ENCODE measurements at regions not wholly inside any gene's neighbourhood (a gene's known extent, or its start where the extent isn't known, plus 50 kb on each side); places are given as distances from the start of the nearest gene placed in this dataset.

GRCh38 chr11:64449381-64450167, 90.6 kb downstream of the RPS6KA4 start:
- intact Hi-C loops (cut with micrococcal nuclease) = loop anchor here (5.0 kb wide), 2 partner anchors 37 to 87 kb away; no protein-coding TSS in a partner anchor
- no peaks in the 10 kb centered on the region for H3K36me3 Mint-ChIP-seq (ENCODE audit: low read depth)
- H3K27me3 Mint-ChIP-seq = no peaks in the 10 kb centered on the region

GRCh38 chr11:64450168-64450560, 91.2 kb downstream of the RPS6KA4 start:
- no peaks in the 10 kb centered on the region for H3K27me3 Mint-ChIP-seq
- no peak overlapping the region for H3K4me3 Mint-ChIP-seq
- H3K36me3 Mint-ChIP-seq (ENCODE audit: low read depth) = no peaks in the 10 kb centered on the region
- H3K27ac Mint-ChIP-seq = peak overlapping the region; percentile 93
- peaks cover 48% of the 10 kb centered on the region for H3K4me1 Mint-ChIP-seq (ENCODE audit: low read depth)
- intact Hi-C loops (cut with micrococcal nuclease) = no loop called here
- H3K9me3 Mint-ChIP-seq = no peaks in the 10 kb centered on the region

More at GRCh38 chr11:64449381-64450167, 90.6 kb downstream of the RPS6KA4 start:
- peak overlapping the region; percentile 77 for H3K4me3 Mint-ChIP-seq
- peaks cover 53% of the 10 kb centered on the region for H3K4me1 Mint-ChIP-seq (ENCODE audit: low read depth)
- H3K27ac Mint-ChIP-seq = peak overlapping the region; percentile 93
- no peaks in the 10 kb centered on the region for H3K9me3 Mint-ChIP-seq

- intact Hi-C loops (cut with micrococcal nuclease) = no loop called here
- H3K4me1 Mint-ChIP-seq (ENCODE audit: low read depth) = peaks cover 40% of the 10 kb centered on the region
Measured at GRCh38 chr11:64451856-64452255, 92.9 kb downstream of the RPS6KA4 start.

GRCh38 chr11:64453466-64453865, 94.5 kb downstream of the RPS6KA4 start:
- Mint-ChIP-seq H3K9me3 (no peaks in the 10 kb centered on the region), H3K27me3 (no peaks in the 10 kb centered on the region), H3K4me1 (ENCODE audit: low read depth) (peaks cover 26% of the 10 kb centered on the region), H3K27ac (no peak overlapping the region), H3K4me3 (no peak overlapping the region), H3K36me3 (ENCODE audit: low read depth) (no peaks in the 10 kb centered on the region)
- intact Hi-C loops (cut with micrococcal nuclease) = no loop called here

More at GRCh38 chr11:64451856-64452255, 92.9 kb downstream of the RPS6KA4 start:
- Mint-ChIP-seq H3K36me3 (ENCODE audit: low read depth) (no peaks in the 10 kb centered on the region), H3K27me3 (no peaks in the 10 kb centered on the region), H3K9me3 (no peaks in the 10 kb centered on the region), H3K27ac (no peak overlapping the region), H3K4me3 (no peak overlapping the region)

GRCh38 chr11:64455456-64456261, 96.7 kb downstream of the RPS6KA4 start:
- H3K4me1 Mint-ChIP-seq (ENCODE audit: low read depth) = peaks cover 5% of the 10 kb centered on the region
- H3K9me3 Mint-ChIP-seq = no peaks in the 10 kb centered on the region
- no peaks in the 10 kb centered on the region for H3K27me3 Mint-ChIP-seq
- intact Hi-C loops (cut with micrococcal nuclease) = no loop called here
- no peaks in the 10 kb centered on the region for H3K36me3 Mint-ChIP-seq (ENCODE audit: low read depth)
- H3K4me3 Mint-ChIP-seq = no peak overlapping the region
- no peak overlapping the region for H3K27ac Mint-ChIP-seq

GRCh38 chr11:64456509-64457320, 97.8 kb downstream of the RPS6KA4 start:
- Mint-ChIP-seq H3K4me1 (ENCODE audit: low read depth) (no peaks in the 10 kb centered on the region), H3K27me3 (no peaks in the 10 kb centered on the region), H3K27ac (no peak overlapping the region)

GRCh38 chr11:64457416-64458010, 98.2 kb upstream of the SLC22A11 start:
- Mint-ChIP-seq H3K27ac (no peak overlapping the region), H3K4me1 (ENCODE audit: low read depth) (no peaks in the 10 kb centered on the region), H3K9me3 (no peaks in the 10 kb centered on the region), H3K27me3 (no peaks in the 10 kb centered on the region), H3K4me3 (no peak overlapping the region), H3K36me3 (ENCODE audit: low read depth) (no peaks in the 10 kb centered on the region)
- intact Hi-C loops (cut with micrococcal nuclease) = no loop called here

More at GRCh38 chr11:64456509-64457320, 97.8 kb downstream of the RPS6KA4 start:
- Mint-ChIP-seq H3K9me3 (no peaks in the 10 kb centered on the region), H3K4me3 (no peak overlapping the region), H3K36me3 (ENCODE audit: low read depth) (no peaks in the 10 kb centered on the region)
- intact Hi-C loops (cut with micrococcal nuclease) = no loop called here

- Mint-ChIP-seq H3K4me3 (no peak overlapping the region), H3K27me3 (no peaks in the 10 kb centered on the region), H3K27ac (no peak overlapping the region), H3K4me1 (ENCODE audit: low read depth) (no peaks in the 10 kb centered on the region), H3K9me3 (no peaks in the 10 kb centered on the region), H3K36me3 (ENCODE audit: low read depth) (no peaks in the 10 kb centered on the region)
- intact Hi-C loops (cut with micrococcal nuclease) = no loop called here
Measured at GRCh38 chr11:64458997-64459396, 96.7 kb upstream of the SLC22A11 start.

GRCh38 chr11:64459609-64460008, 96.1 kb upstream of the SLC22A11 start:
- Mint-ChIP-seq H3K4me1 (ENCODE audit: low read depth) (no peaks in the 10 kb centered on the region), H3K27ac (no peak overlapping the region), H3K36me3 (ENCODE audit: low read depth) (no peaks in the 10 kb centered on the region), H3K4me3 (no peak overlapping the region), H3K27me3 (no peaks in the 10 kb centered on the region), H3K9me3 (no peaks in the 10 kb centered on the region)
- intact Hi-C loops (cut with micrococcal nuclease) = no loop called here

GRCh38 chr11:64461081-64461480, 94.7 kb upstream of the SLC22A11 start:
- H3K27me3 Mint-ChIP-seq = no peaks in the 10 kb centered on the region
- intact Hi-C loops (cut with micrococcal nuclease) = no loop called here
- H3K9me3 Mint-ChIP-seq = no peaks in the 10 kb centered on the region
- H3K4me3 Mint-ChIP-seq = no peak overlapping the region
- no peaks in the 10 kb centered on the region for H3K36me3 Mint-ChIP-seq (ENCODE audit: low read depth)
- no peak overlapping the region for H3K27ac Mint-ChIP-seq
- H3K4me1 Mint-ChIP-seq (ENCODE audit: low read depth) = no peaks in the 10 kb centered on the region

GRCh38 chr11:64466115-64466718, 89.5 kb upstream of the SLC22A11 start:
- Mint-ChIP-seq H3K4me3 (no peak overlapping the region), H3K27ac (no peak overlapping the region), H3K4me1 (ENCODE audit: low read depth) (no peaks in the 10 kb centered on the region), H3K27me3 (peaks cover 1% of the 10 kb centered on the region), H3K9me3 (no peaks in the 10 kb centered on the region), H3K36me3 (ENCODE audit: low read depth) (no peaks in the 10 kb centered on the region)
- intact Hi-C loops (cut with micrococcal nuclease) = no loop called here

- Mint-ChIP-seq H3K4me1 (ENCODE audit: low read depth) (no peaks in the 10 kb centered on the region), H3K9me3 (no peaks in the 10 kb centered on the region), H3K27ac (no peak overlapping the region), H3K4me3 (no peak overlapping the region), H3K27me3 (peaks cover 1% of the 10 kb centered on the region), H3K36me3 (ENCODE audit: low read depth) (no peaks in the 10 kb centered on the region)
- intact Hi-C loops (cut with micrococcal nuclease) = no loop called here
Measured at GRCh38 chr11:64469288-64469687, 86.5 kb upstream of the SLC22A11 start.
